Skeletal muscle tissue (tissue), 3 donors: ENCODE measurements at regions not wholly inside any gene's neighbourhood (a gene's known extent, or its start where the extent isn't known, plus 50 kb on each side); places are given as distances from the start of the nearest gene placed in this dataset.

Experiments used
- H3K27ac ChIP-seq: one replicate; pipeline ENCODE4 v1.7.0; 2013; ENCODE audit warnings: mild to moderate bottlenecking, low read depth, low read length, inconsistent platforms
- H3K27me3 ChIP-seq, 3 donors: one replicate each; pipeline ENCODE4 v1.7.0; 2013; ENCODE audit warnings: low read length in 3 of 3; ENCODE audit not compliant: control insufficient read depth in 3 of 3, insufficient read depth in 3 of 3
- H3K36me3 ChIP-seq, 3 donors: one replicate each; pipeline ENCODE4 v1.7.0; 2013; ENCODE audit warnings: low read length in 3 of 3; ENCODE audit not compliant: control insufficient read depth in 3 of 3, insufficient read depth in 3 of 3
- H3K4me1 ChIP-seq, 3 donors: one replicate each; pipeline ENCODE4 v1.7.0; 2013; ENCODE audit warnings: low read length in 3 of 3, mild to moderate bottlenecking in 3 of 3; ENCODE audit not compliant: control insufficient read depth in 3 of 3, insufficient read depth in 3 of 3
- H3K4me3 ChIP-seq, 3 donors: one replicate each; pipeline ENCODE4 v1.7.0; 2013; ENCODE audit warnings: low read length in 3 of 3
- H3K9ac ChIP-seq, 3 donors: one replicate each; pipeline ENCODE4 v1.7.0; 2013; ENCODE audit warnings: low read length in 3 of 3, mild to moderate bottlenecking in 3 of 3, moderate library complexity in 2 of 3, low read depth in 1 of 3
- H3K9me3 ChIP-seq, 3 donors: one replicate each; pipeline ENCODE4 v1.7.0; 2013; ENCODE audit warnings: low read length in 3 of 3; ENCODE audit not compliant: control insufficient read depth in 3 of 3
- donor health status: Osteomylitis.

DNA sequence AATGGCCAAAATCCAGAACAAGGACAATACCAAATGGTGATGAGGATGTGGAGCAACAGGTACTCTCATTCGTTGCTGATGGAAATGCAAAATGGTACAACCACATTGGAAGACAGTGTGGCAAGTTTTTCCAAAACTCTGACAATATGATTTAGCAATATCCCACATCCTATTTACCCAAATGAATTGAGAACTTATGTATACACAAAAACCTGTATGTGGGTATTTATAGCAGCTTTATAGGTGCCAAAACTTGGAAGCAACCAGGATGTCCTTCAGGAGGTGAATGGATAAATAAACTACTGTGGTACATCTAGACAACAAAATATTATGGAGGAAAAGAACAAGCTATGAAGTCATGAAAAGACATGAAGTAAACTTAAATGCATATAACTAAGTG, 156.5 kb downstream of the TFAP2A start:
- Histone ChIP-seq H3K9ac (no peak overlapping the region), H3K9me3 (no peaks in the 10 kb centered on the region), H3K36me3 (no peaks in the 10 kb centered on the region), H3K27me3 (no peaks in the 10 kb centered on the region), H3K27ac (no peak overlapping the region), H3K4me1 (no peaks in the 10 kb centered on the region), H3K4me3 (no peak overlapping the region)

DNA sequence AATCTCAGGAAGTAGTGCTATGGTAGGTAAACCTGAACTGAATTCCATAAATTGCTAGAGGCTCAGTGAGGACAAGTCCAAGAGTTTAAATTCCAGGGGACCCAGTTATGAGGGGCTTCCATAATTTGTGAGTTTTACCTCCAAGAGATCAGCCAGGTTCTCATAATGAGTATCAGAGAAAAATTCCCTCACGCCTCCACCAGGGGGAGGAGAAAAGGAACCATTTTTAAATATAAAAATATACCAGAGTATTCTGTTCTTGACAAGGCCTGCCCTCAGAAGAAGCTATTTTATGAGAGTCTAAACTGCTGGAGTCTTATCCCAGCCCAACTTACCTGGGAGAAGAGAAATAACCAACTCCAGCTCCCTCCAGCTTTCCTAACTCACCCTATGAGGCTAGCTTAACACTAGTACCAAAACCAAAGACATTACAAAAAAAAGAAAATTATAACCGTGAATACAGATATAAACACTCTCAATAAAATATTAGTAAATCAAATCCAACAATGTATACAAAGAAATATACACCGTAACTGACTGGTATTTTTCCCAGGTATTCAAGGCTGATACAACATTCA, 158.7 kb downstream of the TFAP2A start:
- Histone ChIP-seq H3K27ac (no peak overlapping the region), H3K4me3 (no peak overlapping the region), H3K9ac (no peak overlapping the region), H3K4me1 (no peaks in the 10 kb centered on the region), H3K9me3 (no peaks in the 10 kb centered on the region), H3K27me3 (no peaks in the 10 kb centered on the region), H3K36me3 (no peaks in the 10 kb centered on the region)

- Histone ChIP-seq H3K36me3 (no peaks in the 10 kb centered on the region), H3K4me3 (no peak overlapping the region), H3K9me3 (peaks cover 0 to 2% (median 0%) of the 10 kb centered on the region in 3 donors), H3K27me3 (no peaks in the 10 kb centered on the region), H3K9ac (no peak overlapping the region), H3K27ac (no peak overlapping the region), H3K4me1 (no peaks in the 10 kb centered on the region)
Measured at GRCh38 chr6:10250655-10251220, 164.1 kb downstream of the TFAP2A start.

- Histone ChIP-seq H3K9ac (no peak overlapping the region), H3K9me3 (peaks cover 0 to 2% (median 0%) of the 10 kb centered on the region in 3 donors), H3K36me3 (no peaks in the 10 kb centered on the region), H3K4me3 (no peak overlapping the region), H3K4me1 (no peaks in the 10 kb centered on the region), H3K27ac (no peak overlapping the region), H3K27me3 (no peaks in the 10 kb centered on the region)
Measured at GRCh38 chr6:10248378-10248843, 166.5 kb downstream of the TFAP2A start.

DNA sequence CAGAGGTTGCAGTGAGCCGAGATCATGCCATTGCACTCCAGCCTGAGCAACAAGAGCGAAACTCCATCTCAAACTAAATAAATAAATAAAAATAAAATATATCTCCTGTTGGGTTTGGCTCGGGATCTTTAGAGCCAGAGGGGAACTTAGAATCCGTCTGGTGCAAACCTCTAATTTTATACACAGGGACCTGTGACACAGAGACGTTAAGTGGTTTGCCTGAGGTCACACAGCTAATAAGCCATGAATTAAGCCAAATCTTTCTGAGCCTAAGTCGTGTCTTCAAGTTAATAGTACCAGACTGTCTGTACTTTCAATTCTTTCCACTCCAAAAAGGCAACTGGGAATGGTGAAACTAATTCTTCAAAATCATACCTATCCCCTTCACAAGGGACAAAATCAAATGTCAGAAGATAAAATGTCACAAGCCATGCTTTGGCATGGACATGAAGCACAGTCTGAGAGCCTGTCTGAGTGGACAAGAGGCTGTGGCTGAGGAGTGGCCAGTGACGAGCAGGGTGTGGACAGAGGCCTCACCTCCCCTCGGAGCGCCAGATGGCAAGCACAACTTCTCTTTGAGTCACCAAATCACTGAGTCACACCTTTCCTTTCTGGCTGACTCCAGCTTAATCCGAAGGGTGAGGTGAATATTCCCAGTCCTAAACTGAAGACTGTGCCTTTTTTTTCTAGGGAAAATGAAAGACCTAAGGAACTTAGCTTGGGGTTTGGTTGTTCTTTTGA, 177.4 kb downstream of the TFAP2A start:
- H3K4me1 ChIP-seq = no peaks in the 10 kb centered on the region
- H3K9me3 ChIP-seq = no peaks in the 10 kb centered on the region
- H3K9ac ChIP-seq = no peak overlapping the region
- H3K36me3 ChIP-seq = no peaks in the 10 kb centered on the region
- no peak overlapping the region for H3K4me3 ChIP-seq
- H3K27ac ChIP-seq = no peak overlapping the region
- no peaks in the 10 kb centered on the region for H3K27me3 ChIP-seq

DNA sequence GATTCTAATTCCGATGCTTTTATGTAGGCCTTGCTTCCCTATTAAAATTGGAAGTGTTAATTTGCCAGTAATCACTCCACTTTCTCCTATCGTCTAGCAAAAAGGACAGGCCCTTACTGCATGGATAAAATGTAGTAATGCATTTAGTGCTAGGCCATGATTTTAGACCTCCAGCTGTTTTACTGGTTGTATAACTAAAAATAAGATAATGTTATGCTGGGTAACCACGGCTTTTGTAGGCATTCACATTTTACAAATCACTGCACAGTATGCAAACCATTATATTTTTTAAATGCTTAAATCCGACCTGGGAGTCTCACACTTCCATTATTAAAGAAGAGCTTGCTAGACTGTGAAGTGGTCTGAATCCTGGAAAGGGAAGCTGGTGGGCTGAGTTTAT, 179.5 kb downstream of the TFAP2A start:
- H3K27me3 ChIP-seq = no peaks in the 10 kb centered on the region
- H3K4me3 ChIP-seq = no peak overlapping the region
- H3K9me3 ChIP-seq = no peaks in the 10 kb centered on the region
- H3K9ac ChIP-seq = no peak overlapping the region
- no peaks in the 10 kb centered on the region for H3K4me1 ChIP-seq
- no peak overlapping the region for H3K27ac ChIP-seq
- H3K36me3 ChIP-seq = no peaks in the 10 kb centered on the region

- Histone ChIP-seq H3K27me3 (no peaks in the 10 kb centered on the region), H3K4me3 (no peak overlapping the region), H3K36me3 (no peaks in the 10 kb centered on the region), H3K9me3 (no peaks in the 10 kb centered on the region), H3K9ac (no peak overlapping the region), H3K4me1 (no peaks in the 10 kb centered on the region), H3K27ac (no peak overlapping the region)
Measured at GRCh38 chr6:10230531-10230930, 184.3 kb downstream of the TFAP2A start.

DNA sequence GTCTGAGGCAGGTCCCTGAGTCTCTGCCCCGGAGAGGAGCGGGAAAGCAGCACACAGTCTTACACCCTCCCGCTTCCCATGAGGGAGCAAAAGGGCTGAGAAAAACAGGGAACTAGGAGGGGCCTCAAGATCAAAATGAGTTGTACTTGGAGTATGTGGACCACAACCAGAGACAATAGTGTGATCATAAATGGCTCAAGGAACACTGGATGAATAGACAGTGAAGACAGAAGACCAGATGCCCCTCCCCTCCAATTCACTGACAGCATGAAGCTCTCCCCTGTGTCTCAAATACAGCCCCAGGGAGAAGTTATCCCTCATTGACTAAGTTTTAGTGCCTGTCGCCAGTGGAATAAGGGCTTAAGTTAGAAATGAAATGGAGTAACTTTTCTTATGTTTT, 191.0 kb downstream of the TFAP2A start:
- no peak overlapping the region for H3K27ac ChIP-seq
- H3K4me3 ChIP-seq = no peak overlapping the region
- H3K9me3 ChIP-seq = no peaks in the 10 kb centered on the region
- H3K27me3 ChIP-seq = no peaks in the 10 kb centered on the region
- no peak overlapping the region for H3K9ac ChIP-seq
- H3K36me3 ChIP-seq = no peaks in the 10 kb centered on the region
- H3K4me1 ChIP-seq = no peaks in the 10 kb centered on the region

DNA sequence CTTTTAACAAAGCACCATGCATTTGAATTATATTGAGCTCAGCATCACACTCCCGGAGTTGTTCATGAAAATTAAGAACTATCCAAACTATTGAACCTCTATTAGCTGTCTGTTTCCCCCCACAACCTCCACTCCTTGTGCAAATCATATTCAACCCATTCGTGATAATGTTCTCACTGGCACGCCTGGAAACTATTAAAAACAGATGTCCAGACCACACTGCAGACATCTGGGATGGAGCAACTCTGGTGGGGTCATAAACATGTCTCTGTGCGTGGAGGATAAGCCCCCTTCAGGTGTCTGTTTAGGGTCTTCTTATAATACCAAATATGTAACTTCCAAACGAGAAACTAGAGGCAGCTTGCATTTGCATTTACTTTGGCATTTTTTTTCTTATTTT, 193.7 kb downstream of the TFAP2A start:
- Histone ChIP-seq H3K4me1 (no peaks in the 10 kb centered on the region), H3K4me3 (no peak overlapping the region), H3K27ac (no peak overlapping the region), H3K9me3 (no peaks in the 10 kb centered on the region), H3K27me3 (no peaks in the 10 kb centered on the region), H3K36me3 (no peaks in the 10 kb centered on the region), H3K9ac (no peak overlapping the region)

GRCh38 chr6:10219510-10219909, 195.4 kb downstream of the TFAP2A start:
- no peak overlapping the region for H3K4me3 ChIP-seq
- no peak overlapping the region for H3K9ac ChIP-seq
- no peaks in the 10 kb centered on the region for H3K27me3 ChIP-seq
- H3K36me3 ChIP-seq = no peaks in the 10 kb centered on the region
- H3K9me3 ChIP-seq = no peaks in the 10 kb centered on the region
- H3K4me1 ChIP-seq = no peaks in the 10 kb centered on the region
- no peak overlapping the region for H3K27ac ChIP-seq
